MM.1S (cell line): ENCODE measurements at regions not wholly inside any gene's neighbourhood (a gene's known extent, or its start where the extent isn't known, plus 50 kb on each side); places are given as distances from the start of the nearest gene placed in this dataset.

ENCODE experiments used
- DNase-seq: peaks from one replicate; pipeline ENCODE4 v3.0.0-alpha.2; 2015
- H2AFZ ChIP-seq: fragments of 300-600 bp; sonication (generic); 2 replicates; pipeline ENCODE4 v1.6.0; 2016; ENCODE audit warnings: antibody characterized with exemption, low read length
- H3F3A ChIP-seq: fragments of 300-600 bp; sonication (generic); 2 replicates; pipeline ENCODE4 v1.6.1; 2016; ENCODE audit warnings: mild to moderate bottlenecking, antibody characterized with exemption, low read length, moderate library complexity, mixed read lengths; ENCODE audit not compliant: insufficient read depth
- H3K27ac ChIP-seq: fragments of 300-600 bp; sonication (generic); 2 replicates; pipeline ENCODE4 v1.5.1; 2016; ENCODE audit warnings: mild to moderate bottlenecking, low read length
- H3K27me3 ChIP-seq: fragments of 300-600 bp; sonication (generic); replicated peaks from 2 replicates; pipeline ENCODE4 v1.6.0; 2016; ENCODE audit warnings: low read length; ENCODE audit not compliant: insufficient read depth
- H3K36me3 ChIP-seq: fragments of 300-600 bp; sonication (generic); replicated peaks from 2 replicates; pipeline ENCODE4 v1.6.1; 2016; ENCODE audit warnings: mild to moderate bottlenecking, low read length, mixed read lengths; ENCODE audit not compliant: insufficient read depth
- H3K4me1 ChIP-seq: fragments of 300-600 bp; sonication (generic); 2 replicates; pipeline ENCODE4 v1.6.1; 2016; ENCODE audit warnings: low read length, mixed read lengths
- H3K4me2 ChIP-seq: fragments of 300-600 bp; sonication (generic); 2 replicates; pipeline ENCODE4 v1.6.0; 2016; ENCODE audit warnings: low read depth, low read length
- H3K4me3 ChIP-seq: fragments of 300-600 bp; sonication (generic); 2 replicates; pipeline ENCODE4 v1.5.1; 2016; ENCODE audit warnings: low read length, mixed read lengths
- H3K79me2 ChIP-seq: fragments of 300-600 bp; sonication (generic); 2 replicates; pipeline ENCODE4 v1.6.1; 2016; ENCODE audit warnings: mixed run types, low read length, mixed read lengths
- H3K9ac ChIP-seq: fragments of 300-600 bp; sonication (generic); 2 replicates; pipeline ENCODE4 v1.6.1; 2016; ENCODE audit warnings: low read length, mixed read lengths
- H3K9me2 ChIP-seq: fragments of 300-600 bp; sonication (generic); replicated peaks from 2 replicates; pipeline ENCODE4 v1.6.1; 2016; ENCODE audit warnings: mild to moderate bottlenecking, low read length, mixed read lengths; ENCODE audit not compliant: insufficient read depth
- H3K9me3 ChIP-seq: fragments of 300-600 bp; sonication (generic); replicated peaks from 2 replicates; pipeline ENCODE4 v1.6.1; 2016; ENCODE audit warnings: mild to moderate bottlenecking, low read length, mixed read lengths; ENCODE audit not compliant: insufficient read depth
- H4K20me1 ChIP-seq: fragments of 300-600 bp; sonication (generic); 2 replicates; pipeline ENCODE4 v1.6.1; 2016; ENCODE audit warnings: mild to moderate bottlenecking, low read length, moderate library complexity, mixed read lengths; ENCODE audit not compliant: insufficient read depth
- CTCF ChIP-seq: fragments of 300-600 bp; sonication (generic); IDR thresholded peaks from 2 replicates; pipeline ENCODE4 v1.5.1; 2016; ENCODE audit warnings: antibody characterized with exemption, low read length, mixed read lengths
- EZH2 ChIP-seq: fragments of 300-600 bp; sonication (generic); optimal IDR thresholded peaks from 2 replicates; pipeline ENCODE3; 2017; ENCODE audit warnings: low read depth, mild to moderate bottlenecking, antibody characterized with exemption, low read length, mixed read lengths
- EZH2phosphoT487 ChIP-seq: fragments of 300-600 bp; sonication (generic); IDR thresholded peaks from 2 replicates; pipeline ENCODE4 v1.6.1; 2018; ENCODE audit warnings: antibody characterized with exemption, low read length

DNA sequence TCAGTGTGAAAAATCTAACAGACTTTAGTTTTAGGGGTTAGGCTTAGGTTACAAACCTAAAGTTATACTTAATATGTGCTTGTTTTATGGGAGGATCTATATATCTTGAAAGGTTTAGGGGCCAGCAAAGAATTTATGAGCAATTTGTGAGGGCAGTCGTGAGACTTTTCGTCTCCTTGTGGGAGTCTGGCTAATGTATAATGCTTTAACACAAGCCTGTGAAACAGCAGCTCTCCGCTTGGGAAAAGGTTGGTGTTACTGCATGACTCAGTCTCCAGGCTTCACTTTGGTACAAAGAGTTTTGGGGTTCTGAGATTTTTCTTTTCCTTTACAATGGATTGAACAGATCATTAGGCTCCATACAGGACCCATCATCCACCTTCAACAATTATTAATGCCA is 79.0 kb upstream of the MFGE8 start:
- Histone ChIP-seq H3K36me3 (no peaks in the 10 kb centered on the region), H3K4me2 (no peak overlapping the region), H3K9me2 (no peaks in the 10 kb centered on the region), H3K9ac (no peak overlapping the region), H3K27me3 (no peaks in the 10 kb centered on the region), H3K9me3 (no peaks in the 10 kb centered on the region), H4K20me1 (no peaks in the 10 kb centered on the region), H2AFZ (no peak overlapping the region), H3F3A (no peaks in the 10 kb centered on the region), H3K79me2 (no peaks in the 10 kb centered on the region), H3K4me3 (no peak overlapping the region), H3K27ac (no peak overlapping the region), H3K4me1 (no peaks in the 10 kb centered on the region)
- TF ChIP-seq CTCF: no peak
- no peak for TF ChIP-seq EZH2
- no peak for DNase-seq

DNA sequence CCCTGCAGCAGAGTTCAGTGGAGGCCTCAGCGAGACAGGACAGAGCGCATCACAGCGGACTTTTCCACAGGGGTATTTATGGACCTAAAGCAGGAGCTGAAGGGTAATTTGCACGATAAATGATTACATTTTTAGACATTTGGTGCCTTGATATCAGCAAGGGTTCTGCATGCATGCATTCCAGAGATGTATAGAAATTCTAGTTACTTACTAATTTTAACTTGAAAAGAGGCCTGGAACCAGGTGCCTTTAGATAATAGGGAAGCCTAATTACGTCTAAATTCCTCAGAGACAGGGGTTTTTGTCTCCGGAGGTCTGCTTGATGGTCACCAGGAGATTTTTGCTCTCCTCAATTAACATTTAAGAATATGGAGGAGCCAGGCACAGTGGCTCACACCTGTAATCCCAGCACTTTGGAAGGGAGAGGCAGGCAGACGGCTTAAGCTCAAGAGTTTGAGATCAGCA is 79.8 kb upstream of the MFGE8 start:
- Histone ChIP-seq H3K79me2 (no peaks in the 10 kb centered on the region), H3K9me3 (no peaks in the 10 kb centered on the region), H4K20me1 (no peaks in the 10 kb centered on the region), H3K4me1 (no peaks in the 10 kb centered on the region), H3K9me2 (no peaks in the 10 kb centered on the region), H3K4me3 (no peak overlapping the region), H3K27me3 (no peaks in the 10 kb centered on the region), H3K36me3 (no peaks in the 10 kb centered on the region), H3F3A (no peaks in the 10 kb centered on the region), H3K9ac (no peak overlapping the region), H3K27ac (no peak overlapping the region), H2AFZ (no peak overlapping the region), H3K4me2 (no peak overlapping the region)
- no peak for DNase-seq
- TF ChIP-seq EZH2 (no peak), EZH2phosphoT487 (no peak), CTCF (no peak)

DNA sequence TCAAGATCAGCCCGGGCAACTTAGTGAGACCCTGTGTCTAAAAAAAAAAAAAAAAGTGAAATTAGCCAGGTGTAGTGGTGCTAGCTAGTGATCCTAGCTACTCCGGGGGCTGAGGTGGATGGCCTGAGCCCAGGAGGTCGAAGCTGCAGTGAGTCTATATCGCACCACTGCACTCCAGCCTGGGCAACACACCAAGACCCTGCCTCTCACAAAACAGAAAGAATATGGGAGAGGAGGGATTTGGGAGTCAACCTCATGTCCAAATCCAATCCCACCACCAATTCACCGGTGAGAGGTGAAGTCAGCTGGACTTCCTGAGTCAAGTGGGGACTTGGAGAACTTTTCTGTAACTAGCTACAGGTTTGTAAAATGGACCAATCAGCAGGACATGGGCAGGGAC is 80.5 kb upstream of the MFGE8 start:
- Histone ChIP-seq H3K9me3 (no peaks in the 10 kb centered on the region), H3K9me2 (no peaks in the 10 kb centered on the region), H3K27ac (no peak overlapping the region), H3K79me2 (no peaks in the 10 kb centered on the region), H3K9ac (no peak overlapping the region), H2AFZ (no peak overlapping the region), H3K4me3 (no peak overlapping the region), H3K27me3 (no peaks in the 10 kb centered on the region), H3F3A (no peaks in the 10 kb centered on the region), H3K4me1 (no peaks in the 10 kb centered on the region), H4K20me1 (no peaks in the 10 kb centered on the region), H3K36me3 (no peaks in the 10 kb centered on the region), H3K4me2 (no peak overlapping the region)
- TF ChIP-seq EZH2 (no peak), CTCF (no peak), EZH2phosphoT487 (no peak)
- DNase-seq: no peak
